ENCODE measurements at regions not wholly inside any gene's neighbourhood (a gene's known extent, or its start where the extent isn't known, plus 50 kb on each side); places are given as distances from the start of the nearest gene placed in this dataset.
A peak's percentile ranks its signal among the peaks of the same experiment; 100 is the strongest.

GRCh38 chr4:165760182-165760581, 112.9 kb upstream of the TLL1 start:
- Mint-ChIP-seq H3K36me3 (ENCODE audit: low read depth, unreplicated experiment) (no peaks in the 10 kb centered on the region), H3K4me3 (ENCODE audit: unreplicated experiment) (no peak overlapping the region), H3K4me1 (ENCODE audit: unreplicated experiment) (peaks cover 38% of the 10 kb centered on the region), H3K27me3 (ENCODE audit: unreplicated experiment) (peaks cover 2% of the 10 kb centered on the region), H3K27ac (ENCODE audit: unreplicated experiment) (no peak overlapping the region), H3K9me3 (ENCODE audit: unreplicated experiment) (no peaks in the 10 kb centered on the region)
- TF ChIP-seq, protein P1, sequence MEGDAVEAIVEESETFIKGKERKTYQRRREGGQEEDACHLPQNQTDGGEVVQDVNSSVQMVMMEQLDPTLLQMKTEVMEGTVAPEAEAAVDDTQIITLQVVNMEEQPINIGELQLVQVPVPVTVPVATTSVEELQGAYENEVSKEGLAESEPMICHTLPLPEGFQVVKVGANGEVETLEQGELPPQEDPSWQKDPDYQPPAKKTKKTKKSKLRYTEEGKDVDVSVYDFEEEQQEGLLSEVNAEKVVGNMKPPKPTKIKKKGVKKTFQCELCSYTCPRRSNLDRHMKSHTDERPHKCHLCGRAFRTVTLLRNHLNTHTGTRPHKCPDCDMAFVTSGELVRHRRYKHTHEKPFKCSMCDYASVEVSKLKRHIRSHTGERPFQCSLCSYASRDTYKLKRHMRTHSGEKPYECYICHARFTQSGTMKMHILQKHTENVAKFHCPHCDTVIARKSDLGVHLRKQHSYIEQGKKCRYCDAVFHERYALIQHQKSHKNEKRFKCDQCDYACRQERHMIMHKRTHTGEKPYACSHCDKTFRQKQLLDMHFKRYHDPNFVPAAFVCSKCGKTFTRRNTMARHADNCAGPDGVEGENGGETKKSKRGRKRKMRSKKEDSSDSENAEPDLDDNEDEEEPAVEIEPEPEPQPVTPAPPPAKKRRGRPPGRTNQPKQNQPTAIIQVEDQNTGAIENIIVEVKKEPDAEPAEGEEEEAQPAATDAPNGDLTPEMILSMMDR (IDR thresholded peaks at IDR 0.05; ENCODE audit: unreplicated experiment), result no peak
- DNase-seq (ENCODE audit: low spot score), result no peak

- Mint-ChIP-seq H3K4me3 (ENCODE audit: unreplicated experiment) (no peak overlapping the region), H3K36me3 (ENCODE audit: low read depth, unreplicated experiment) (no peaks in the 10 kb centered on the region), H3K27ac (ENCODE audit: unreplicated experiment) (peak overlapping the region; percentile 2), H3K9me3 (ENCODE audit: unreplicated experiment) (no peaks in the 10 kb centered on the region), H3K27me3 (ENCODE audit: unreplicated experiment) (peaks cover 5% of the 10 kb centered on the region), H3K4me1 (ENCODE audit: unreplicated experiment) (peaks cover 47% of the 10 kb centered on the region)
- no peak for DNase-seq (ENCODE audit: low spot score)
- TF ChIP-seq, protein P1 (IDR thresholded peaks at IDR 0.05; ENCODE audit: unreplicated experiment), result no peak
These were observed 111.1 kb upstream of the TLL1 start for GRCh38 chr4:165761963-165762362.

DNA sequence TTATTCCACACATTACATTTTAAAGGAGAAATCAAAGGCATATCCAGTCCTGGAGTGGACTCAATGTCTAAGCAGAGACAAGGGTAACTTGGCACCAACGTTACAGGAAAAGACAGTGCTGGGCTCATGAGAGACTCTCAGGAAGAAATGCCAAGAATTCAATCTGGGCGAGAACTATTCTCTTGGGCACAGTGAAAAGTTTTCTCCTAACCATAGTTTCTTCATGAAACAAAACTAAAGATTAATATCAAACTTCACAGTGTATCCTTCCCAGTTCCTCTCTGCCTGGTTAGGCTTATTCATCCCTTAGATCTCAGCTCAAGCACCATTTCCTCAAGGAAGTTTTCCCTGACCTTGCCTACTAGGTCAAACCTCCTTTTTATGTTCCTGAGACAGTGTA, 109.4 kb upstream of the TLL1 start:
- Mint-ChIP-seq H3K27me3 (ENCODE audit: unreplicated experiment) (peaks cover 5% of the 10 kb centered on the region), H3K4me3 (ENCODE audit: unreplicated experiment) (no peak overlapping the region), H3K9me3 (ENCODE audit: unreplicated experiment) (no peaks in the 10 kb centered on the region), H3K36me3 (ENCODE audit: low read depth, unreplicated experiment) (no peaks in the 10 kb centered on the region), H3K4me1 (ENCODE audit: unreplicated experiment) (peaks cover 46% of the 10 kb centered on the region), H3K27ac (ENCODE audit: unreplicated experiment) (peak overlapping the region; percentile 90)
- TF ChIP-seq, protein P1 (IDR thresholded peaks at IDR 0.05; ENCODE audit: unreplicated experiment), result no peak
- DNase-seq (ENCODE audit: low spot score), result no peak

DNA sequence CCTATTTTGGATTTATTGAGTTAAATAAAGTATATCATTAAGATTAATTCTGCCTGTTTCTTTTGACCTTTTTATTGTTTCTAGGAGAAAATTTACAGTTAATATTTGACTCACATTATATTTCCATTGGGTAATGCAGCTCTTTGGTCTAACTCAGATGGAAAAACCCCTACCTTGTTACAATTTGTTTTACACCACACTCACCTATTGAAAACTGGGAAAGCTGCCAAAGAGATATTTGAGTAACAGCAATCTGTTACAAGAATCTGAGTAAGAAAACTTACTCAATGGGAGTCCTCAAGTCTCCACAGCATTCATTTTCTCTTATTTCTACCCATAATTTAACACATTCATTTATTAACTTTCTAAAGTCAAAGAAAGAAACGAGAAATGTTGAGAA, 108.0 kb upstream of the TLL1 start:
- Mint-ChIP-seq H3K9me3 (ENCODE audit: unreplicated experiment) (no peaks in the 10 kb centered on the region), H3K4me1 (ENCODE audit: unreplicated experiment) (peaks cover 43% of the 10 kb centered on the region), H3K4me3 (ENCODE audit: unreplicated experiment) (no peak overlapping the region), H3K27me3 (ENCODE audit: unreplicated experiment) (peaks cover 5% of the 10 kb centered on the region), H3K36me3 (ENCODE audit: low read depth, unreplicated experiment) (no peaks in the 10 kb centered on the region), H3K27ac (ENCODE audit: unreplicated experiment) (peak overlapping the region; percentile 99)
- no peak for DNase-seq (ENCODE audit: low spot score)
- TF ChIP-seq, protein P1 (IDR thresholded peaks at IDR 0.05; ENCODE audit: unreplicated experiment), result no peak

- peaks cover 5% of the 10 kb centered on the region for H3K27me3 Mint-ChIP-seq (ENCODE audit: unreplicated experiment)
- H3K4me3 Mint-ChIP-seq (ENCODE audit: unreplicated experiment), result no peak overlapping the region
- peak; percentile 34 for DNase-seq (ENCODE audit: low spot score)
- H3K36me3 Mint-ChIP-seq (ENCODE audit: low read depth, unreplicated experiment), result no peaks in the 10 kb centered on the region
- H3K4me1 Mint-ChIP-seq (ENCODE audit: unreplicated experiment), result peaks cover 42% of the 10 kb centered on the region
- no peaks in the 10 kb centered on the region for H3K9me3 Mint-ChIP-seq (ENCODE audit: unreplicated experiment)
- TF ChIP-seq, protein P1 (IDR thresholded peaks at IDR 0.05; ENCODE audit: unreplicated experiment), result no peak
- H3K27ac Mint-ChIP-seq (ENCODE audit: unreplicated experiment), result peak overlapping the region; percentile 99
These were observed 107.0 kb upstream of the TLL1 start for GRCh38 chr4:165766018-165766417.

Data from endothelial cell (in vitro differentiated cells).